GM21360 (cell line): ENCODE measurements at regions not wholly inside any gene's neighbourhood (a gene's known extent, or its start where the extent isn't known, plus 50 kb on each side); places are given as distances from the start of the nearest gene placed in this dataset.
"Not testable (repeated sequence)": the region's sequence is repeated elsewhere in the genome, so short reads cannot be mapped to it uniquely, and the experiment has no call there.

ENCODE experiments used
- ATAC-seq: cut with Tn5 transposase; IDR thresholded peaks from one replicate; pipeline ENCODE4 v1.9.1; 2021; ENCODE audit warnings: mild to moderate bottlenecking, moderate library complexity; ENCODE audit not compliant: unreplicated experiment

DNA sequence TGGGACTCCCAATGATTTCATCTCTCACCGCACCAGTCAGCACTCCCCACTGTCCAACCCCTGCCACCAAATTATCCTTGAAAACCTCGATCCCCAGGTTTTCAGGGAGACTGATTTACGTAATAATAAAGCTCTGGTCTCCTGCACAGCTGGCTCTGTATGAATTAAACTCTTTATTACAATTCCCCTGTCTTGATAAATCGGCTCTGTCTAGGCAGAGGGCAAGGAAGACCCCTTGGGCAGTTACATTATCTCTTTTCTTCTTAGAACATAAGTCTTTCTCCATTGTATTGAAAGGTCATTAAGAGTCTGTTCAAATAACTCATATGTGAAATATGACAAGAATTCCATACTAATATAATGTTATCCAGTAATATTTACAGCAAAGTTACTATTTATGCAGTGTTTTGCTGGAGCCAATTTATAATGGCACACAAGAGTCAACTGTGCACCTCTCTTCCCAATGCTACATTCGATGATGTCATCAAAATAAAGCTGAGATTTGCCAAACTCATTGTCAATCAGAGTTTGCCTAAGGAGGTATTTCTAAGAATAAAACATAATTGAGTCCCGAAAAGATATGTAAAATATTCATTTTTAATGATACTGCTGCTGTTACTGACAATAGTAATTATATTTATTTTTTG is 1297.2 kb upstream of the LRRTM3 start:
- ATAC-seq: no peak

DNA sequence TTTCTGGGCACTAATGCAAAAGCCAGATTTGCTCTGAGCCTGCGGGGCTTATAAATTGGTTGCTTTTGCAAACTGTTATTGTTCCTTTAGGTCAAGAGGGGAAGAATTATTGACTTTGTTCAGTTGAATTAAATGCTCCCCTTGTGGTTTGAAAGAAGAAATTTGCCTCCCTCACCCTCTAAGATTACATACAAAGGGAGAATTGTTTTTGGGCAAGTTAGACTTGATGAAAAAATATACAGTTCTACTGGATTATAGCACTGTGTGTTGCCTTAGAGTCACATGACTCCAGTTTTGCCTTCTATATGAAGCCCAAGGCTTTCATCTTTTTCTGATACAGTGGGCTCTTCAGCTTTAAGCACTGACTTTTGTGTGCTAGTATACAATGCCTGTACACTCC is 1265.8 kb upstream of the LRRTM3 start:
- no peak for ATAC-seq

DNA sequence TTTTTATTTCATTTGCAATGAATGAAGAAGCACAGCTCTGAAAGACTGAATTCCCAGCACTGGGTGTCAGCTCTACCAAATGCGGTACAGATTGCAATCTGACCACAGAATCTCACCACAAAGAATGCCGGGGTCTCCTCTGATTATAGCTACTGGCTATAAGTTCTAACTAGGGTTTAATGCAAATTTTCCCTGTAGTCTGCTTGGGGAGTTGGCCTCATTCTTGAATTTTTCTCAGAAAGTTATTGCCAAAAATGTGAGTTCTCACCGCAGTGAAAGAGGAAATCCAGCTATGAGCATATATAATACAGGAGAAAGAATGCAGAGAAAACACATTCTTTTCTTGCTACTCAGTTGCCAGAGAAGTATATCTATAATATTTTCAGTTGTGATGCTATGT is 1255.7 kb upstream of the LRRTM3 start:
- no peak for ATAC-seq

DNA sequence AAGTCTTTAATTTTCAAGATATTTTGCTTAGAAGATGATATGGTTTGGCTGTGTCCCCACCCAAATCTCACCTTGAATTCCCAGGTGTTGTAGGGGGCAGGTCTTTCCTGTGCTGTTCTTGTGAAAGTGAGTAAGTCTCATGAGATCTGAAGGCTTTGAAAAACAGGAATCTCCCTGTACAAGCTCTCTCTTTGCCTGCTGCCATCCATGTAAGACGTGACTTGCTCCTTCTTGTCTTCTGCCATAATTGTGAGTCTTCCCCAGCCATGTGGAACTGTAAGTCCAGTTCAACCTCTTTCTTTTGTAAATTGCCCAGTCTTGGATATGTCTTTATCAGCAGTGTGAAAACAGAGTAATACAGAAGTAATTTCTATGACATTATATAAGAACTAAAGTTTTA is 1255.2 kb upstream of the LRRTM3 start:
- ATAC-seq: not testable (repeated sequence)

DNA sequence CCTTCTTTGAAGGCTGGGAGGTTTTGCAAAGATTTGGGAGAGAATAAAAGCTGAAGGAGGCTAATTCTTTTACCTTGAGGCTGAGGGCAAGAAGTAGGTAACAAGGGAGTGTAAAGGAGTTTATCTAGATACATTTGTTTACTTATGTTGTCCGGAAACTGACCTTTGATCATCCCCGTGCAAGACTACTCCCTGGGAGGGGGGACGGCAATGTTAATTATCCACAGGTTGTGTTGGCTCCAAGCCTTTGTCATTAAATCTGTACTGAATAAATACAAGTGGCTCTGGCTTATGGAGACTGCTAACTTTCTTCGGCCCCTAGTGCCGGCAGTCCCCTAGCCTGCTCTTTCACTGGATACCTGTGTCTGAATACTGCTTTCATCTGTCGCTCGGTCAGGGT is 1250.6 kb upstream of the LRRTM3 start:
- ATAC-seq: no peak

DNA sequence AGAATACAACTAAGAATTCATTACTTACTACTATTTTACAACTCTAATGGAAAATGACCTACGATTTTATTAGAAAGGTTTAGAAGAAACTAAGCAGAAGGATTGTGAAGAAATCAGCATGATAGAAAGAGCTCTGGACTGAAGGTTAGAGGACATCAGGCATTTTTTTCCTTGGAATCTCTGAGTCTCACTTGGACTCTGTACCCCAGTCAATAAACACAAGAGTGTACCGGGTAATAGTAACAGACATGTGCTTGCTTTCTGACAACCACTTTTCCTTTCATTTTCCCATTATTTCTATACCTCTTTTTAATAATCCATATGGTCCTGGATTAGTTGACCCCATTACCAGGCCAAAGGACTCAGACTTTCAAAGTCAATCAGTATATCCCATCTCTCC is 1240.9 kb upstream of the LRRTM3 start:
- no peak for ATAC-seq

DNA sequence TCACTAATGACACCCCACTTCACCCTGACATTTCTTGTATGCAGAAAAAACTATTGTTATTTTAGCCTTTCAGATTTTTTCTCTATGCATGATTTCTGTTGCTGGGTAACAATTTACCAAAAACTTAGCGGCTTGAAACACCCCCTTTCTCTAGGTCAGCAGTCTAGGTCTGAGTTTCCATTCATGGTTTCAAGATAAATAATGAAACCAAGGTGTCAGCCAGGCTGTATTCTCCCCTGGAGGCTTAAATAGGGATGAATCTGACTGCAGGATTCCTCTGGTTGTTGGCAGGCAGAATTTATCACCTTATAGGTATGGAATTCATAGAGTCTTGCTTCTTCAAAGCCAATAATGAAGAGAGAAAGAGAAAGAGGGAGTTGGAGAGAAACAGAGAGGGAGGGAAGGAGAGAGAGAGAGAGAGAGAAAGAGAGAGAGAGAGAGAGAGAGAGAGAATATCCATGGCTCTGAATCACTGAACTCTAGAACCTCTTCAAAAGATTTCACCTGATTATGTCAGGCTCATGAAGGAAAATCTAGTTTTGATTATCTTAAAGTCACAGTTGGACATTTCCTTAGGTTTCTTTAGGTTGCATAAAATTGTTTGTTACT is 1224.6 kb upstream of the LRRTM3 start:
- no peak for ATAC-seq

DNA sequence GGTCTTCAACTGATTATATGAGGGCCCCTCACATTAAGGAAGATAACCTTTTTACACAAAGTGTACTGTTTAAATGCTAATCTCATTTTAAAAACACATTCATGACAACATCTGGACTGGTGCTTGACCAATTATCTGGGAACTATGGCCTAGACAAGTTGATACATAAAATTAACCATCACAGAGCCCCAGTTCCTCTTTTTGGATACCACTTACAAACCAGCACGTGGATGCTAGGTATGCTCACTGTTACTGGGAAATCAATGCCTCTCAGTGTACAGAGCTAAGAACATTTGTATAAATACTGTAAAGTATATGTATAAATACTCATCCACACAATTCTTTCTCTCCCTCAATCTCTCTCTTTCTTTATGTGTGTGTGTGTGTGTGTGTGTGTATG is 1217.8 kb upstream of the LRRTM3 start:
- no peak for ATAC-seq

DNA sequence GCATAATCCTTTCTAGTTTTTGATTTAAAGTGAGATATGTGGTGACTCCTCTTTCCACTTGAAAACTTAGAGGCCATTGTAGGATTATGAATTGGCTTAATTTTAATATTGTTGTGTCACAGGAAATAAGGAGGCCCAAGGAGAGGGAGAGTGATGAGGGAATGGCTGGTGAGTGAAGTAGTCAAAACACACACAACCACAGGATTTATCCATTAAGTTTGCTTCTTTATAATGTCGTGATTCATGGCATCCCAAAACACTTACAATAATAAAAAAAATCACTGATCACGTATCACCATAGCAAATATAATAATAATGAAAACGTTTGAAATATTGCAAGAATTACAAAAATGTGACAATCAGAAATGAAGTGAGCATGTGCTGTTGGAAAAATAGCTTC is 1215.5 kb upstream of the LRRTM3 start:
- no peak for ATAC-seq

DNA sequence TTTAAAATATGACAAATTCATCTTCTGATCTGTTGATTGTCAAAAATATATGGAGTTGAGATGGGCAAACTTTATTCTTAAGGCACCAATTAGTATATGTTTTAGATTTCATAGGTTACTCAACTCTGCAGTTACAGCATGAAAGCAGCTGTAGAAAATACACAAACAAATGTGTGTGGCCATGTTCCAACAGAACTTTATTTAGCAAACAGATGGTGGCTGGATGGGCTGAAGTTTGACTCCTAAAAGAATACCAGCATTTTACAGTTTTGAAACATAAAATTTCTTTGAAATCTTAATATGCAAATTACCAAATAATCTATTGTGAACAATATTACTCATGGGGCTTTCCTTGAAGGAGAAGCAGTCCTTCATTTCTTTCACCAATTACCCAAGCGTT is 1206.0 kb upstream of the LRRTM3 start:
- no peak for ATAC-seq

DNA sequence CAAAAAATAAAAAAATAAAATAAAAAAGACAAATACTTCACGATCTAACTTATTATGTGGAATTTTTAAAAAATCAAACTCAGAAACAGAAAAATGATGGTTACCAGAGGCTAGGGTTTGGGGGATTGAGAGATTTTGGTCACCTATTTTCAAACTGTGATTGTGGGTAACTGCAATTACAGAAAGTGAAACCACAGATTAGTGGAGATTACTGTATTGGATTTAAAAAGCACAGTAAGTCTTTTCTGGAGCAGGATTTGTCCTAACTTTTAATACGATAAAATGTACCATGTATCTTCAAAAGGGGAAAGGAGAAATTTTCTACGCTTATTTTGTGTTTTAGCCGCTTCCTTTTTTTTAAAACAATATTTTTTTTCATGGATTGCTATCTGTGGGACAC is 1204.9 kb upstream of the LRRTM3 start:
- ATAC-seq: no peak

DNA sequence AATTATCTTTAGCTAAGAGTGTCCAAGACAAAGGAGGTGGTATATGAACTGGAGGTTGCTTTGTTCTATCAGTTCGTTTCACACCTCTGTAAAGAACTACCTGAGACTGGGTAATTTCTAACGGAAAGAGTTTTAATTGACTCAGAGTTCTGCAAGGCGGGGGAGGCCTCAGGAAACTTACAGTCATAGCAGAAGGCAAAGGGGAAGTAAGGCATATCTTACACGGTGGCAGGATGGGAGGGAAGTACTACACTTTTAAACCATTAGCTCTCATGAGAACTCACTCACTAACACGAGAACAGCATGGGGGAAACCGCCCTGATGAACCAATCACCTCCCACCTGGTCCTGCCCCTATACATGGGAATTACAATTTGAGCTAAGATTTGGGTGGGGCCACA is 1202.3 kb upstream of the LRRTM3 start:
- no peak for ATAC-seq

DNA sequence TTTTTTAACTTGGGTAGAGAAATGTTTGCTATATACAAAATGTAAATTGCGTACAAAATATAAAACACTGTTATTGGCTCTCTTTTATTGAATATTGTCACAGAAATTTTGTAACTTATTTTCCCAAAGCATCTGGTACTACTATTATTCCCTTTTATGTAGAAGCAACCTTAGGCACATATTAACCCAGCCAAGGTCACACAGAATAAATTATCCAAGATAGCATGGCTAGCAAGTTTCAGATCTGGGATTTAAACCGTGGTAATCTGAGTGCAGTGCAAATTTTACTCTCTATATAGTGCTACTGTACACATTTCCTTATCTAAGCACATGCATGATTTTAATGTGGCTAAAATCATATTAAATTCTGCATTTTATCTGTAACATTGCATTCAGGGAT is 1190.5 kb upstream of the LRRTM3 start:
- no peak for ATAC-seq

DNA sequence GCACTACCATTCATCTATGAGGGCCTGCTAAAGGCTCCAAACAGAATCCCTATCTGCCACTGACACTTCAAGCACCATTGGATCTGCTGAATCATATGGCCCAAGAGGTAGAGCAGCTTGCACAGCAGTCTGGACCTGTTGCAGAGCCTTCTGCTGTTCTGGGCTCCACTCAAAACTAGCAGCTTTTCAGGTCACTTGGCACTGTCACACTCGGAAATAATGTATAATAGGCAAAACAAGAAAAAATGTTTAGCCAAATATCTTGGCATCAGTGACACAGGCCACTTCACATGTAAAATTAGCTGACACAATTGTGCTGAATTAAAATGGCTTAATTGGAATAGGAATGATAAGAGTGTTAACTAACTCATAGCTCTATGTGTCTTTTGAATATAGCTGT is 1182.9 kb upstream of the LRRTM3 start:
- ATAC-seq: no peak

DNA sequence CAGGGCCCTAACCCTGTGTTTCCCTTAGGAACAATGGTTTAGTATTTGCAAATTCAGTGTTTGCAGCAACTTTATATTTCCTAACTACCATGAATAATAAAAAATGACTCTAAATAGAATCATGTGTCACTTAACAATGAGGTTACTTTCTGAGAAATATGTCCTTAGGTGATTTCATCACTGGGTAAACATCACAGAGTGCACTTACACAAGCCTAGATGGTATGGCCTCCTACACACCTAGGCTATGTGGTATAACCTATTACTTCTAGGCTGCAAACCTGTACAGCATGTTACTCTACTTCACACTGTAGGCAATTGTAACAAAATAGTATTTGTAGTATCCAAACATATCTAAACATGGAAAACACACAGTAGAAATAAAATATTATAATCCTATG is 1174.6 kb upstream of the LRRTM3 start:
- ATAC-seq: no peak

DNA sequence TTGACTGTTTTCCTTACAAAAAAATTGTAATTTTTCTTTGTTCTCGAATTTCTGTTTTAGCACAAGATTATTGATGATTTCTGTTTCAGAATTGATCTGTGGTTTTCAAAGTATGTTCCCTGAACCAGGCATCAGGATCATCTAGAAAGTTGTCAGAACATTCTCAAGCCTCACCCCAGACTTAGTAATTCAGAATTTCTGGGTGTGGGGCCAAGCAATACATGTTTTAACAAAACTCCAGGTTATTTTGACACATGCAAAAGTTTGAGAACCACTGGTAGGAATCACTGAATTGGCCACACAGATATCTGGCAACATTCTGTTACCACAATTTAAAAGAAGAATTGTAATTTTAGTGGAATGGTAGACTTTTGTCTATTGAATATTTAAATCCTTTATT is 1173.9 kb upstream of the LRRTM3 start:
- no peak for ATAC-seq

DNA sequence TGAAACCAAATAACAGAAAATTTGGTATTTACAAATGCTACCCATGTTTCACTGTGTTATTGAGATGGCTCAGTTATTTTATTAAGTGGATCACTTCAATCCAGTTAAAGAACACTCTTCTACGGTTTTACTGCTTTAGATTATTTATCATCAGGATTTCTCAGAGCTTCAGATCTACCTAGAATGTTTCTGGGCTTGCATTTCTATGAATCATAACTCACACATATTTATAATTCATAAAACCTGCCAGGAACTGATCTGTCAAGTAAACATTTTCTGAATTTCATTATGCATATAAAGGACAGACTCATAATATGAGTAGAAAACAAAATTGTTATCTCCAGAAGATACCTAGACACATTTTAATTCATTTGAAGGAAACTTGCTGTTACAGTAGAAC is 1172.3 kb upstream of the LRRTM3 start:
- ATAC-seq: no peak

DNA sequence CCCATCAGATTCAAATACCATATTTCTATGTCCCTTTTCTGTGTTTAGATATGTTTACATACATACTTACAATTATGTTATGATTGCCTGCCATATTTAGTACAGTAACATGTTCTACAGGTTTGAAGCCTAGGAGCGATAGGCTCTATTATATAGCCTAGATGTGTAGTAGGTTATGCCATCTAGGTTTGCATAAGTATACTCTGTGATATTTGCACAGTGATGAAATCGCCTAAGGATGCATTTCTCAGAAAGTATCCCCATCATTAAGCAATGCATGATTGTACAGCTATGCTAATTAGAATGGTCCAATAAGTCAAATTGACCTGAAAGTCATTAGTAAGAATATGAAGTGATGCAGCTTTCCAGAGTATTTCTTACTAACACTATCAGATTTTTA is 1171.7 kb upstream of the LRRTM3 start:
- ATAC-seq: no peak

DNA sequence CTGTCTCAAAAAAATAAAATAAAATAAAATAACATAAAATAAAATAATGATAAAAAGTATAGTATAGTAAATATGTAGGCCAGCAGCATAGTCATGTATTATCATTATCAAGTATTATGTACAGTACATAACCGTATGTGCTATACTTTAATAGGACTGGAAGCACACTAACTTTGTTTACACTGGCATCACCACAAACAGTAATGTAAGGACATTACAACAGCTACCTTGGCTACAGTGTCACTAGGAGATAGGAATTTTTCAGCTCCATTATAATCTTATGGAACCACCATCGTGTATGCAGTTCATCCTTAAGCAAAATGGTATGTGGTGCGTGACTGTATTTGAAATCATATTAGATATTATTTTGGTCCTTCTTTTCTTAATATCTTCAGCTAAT is 1163.5 kb upstream of the LRRTM3 start:
- ATAC-seq: no peak

DNA sequence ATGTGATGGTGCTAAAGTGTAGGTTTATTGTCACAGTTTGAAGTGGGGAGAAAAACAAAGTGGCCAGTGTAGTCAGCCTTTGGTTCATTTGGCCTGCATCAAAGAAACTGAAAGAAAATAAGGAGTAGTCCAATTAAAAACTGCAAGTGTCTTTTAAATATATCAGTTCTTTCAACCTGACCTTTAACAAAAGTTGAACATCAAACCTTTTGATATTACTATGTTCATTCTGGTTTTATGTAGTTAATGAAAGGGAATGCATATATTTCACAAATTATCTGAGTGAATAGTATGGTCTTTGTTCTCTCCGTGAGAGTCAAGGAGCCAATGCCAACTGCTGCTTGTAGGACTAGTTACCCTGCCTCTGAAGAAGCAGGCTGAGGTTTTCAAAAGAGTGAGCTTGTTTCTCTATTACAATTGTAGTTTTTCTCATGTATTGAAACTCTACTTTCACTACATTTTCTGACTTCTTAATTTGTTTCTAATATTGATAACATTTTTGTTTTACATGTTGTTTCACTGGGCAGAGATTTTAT is 1160.8 kb upstream of the LRRTM3 start:
- ATAC-seq: no peak

DNA sequence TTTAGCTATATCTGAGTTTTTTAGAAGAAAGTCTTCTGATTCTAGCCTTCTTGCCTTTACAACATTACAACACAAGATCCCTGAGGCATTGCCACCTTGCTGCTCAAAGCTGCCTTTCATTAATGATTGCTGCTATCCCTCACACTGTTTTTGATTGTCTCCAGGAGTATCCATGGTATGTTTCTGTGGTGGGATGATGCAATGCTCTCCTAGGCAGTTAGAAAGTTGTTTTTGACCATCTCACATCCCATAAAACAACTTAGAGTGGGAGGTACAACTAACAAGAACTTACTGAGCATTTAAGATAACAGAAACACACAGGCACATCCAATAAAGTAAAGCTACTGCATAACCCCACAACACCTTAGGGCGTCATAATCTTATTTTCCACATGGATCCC is 1156.0 kb upstream of the LRRTM3 start:
- ATAC-seq: no peak

DNA sequence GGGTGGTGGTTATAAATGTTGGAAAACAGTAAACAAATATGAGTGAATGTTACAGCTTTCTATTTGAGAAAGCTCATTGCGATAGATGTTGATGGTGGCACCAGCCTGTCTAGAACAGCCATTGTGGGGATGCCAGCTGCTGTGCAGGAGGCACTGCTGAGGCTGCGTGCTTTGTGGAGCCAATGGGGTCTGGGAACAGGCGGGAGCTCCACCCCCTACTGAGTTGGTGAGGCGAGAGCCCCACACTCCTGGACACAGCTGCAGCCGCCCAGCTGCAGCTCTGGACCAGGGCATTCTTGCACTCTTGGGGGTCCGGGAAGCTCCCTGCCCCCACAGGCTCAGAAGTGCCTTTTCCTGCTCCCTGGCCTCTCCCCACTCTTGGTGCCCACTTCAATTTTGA is 1147.1 kb upstream of the LRRTM3 start:
- no peak for ATAC-seq

DNA sequence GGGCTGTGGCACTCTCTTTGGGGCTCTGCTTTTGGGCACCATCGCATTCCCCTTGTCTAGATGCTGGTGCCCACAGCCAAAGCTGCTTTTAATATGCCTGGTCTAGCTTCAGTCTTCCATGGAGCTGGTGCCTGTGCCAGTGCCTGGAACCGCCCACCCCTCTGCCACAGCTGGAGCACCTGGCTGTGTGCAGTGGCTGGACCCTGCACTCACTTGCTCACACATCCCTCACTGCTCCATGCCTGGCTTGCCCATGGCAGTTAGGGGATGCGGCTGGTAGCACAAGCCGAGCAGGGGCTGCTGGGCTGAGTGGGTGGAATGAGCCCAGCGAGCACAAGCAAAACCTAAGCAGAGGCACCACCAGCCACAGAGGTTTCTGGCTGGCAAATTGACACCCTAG is 1145.9 kb upstream of the LRRTM3 start:
- no peak for ATAC-seq
